Astrocyte of the cerebellum (primary cell): ENCODE measurements at regions not wholly inside any gene's neighbourhood (a gene's known extent, or its start where the extent isn't known, plus 50 kb on each side); places are given as distances from the start of the nearest gene placed in this dataset.

Source experiments
- DNase-seq: peaks from one replicate; pipeline ENCODE4 v3.0.0-alpha.2; 2011; ENCODE audit warnings: low read depth
- H3K4me3 ChIP-seq: 2 replicates; pipeline ENCODE4 v1.5.1; 2011; ENCODE audit warnings: mild to moderate bottlenecking, low read depth, low read length, moderate library complexity
- in situ Hi-C: cut with HindIII; loops from 2 replicates; pipeline ENCODE4 v1.10.0; 2017; ENCODE audit warnings: low sequenced_read_pairs
- TF ChIP-seq, protein P1 (sequence below): IDR thresholded peaks from 2 replicates; pipeline ENCODE4 v1.5.1; 2012; ENCODE audit warnings: low read length, low read depth, moderate library complexity, mild to moderate bottlenecking; ENCODE audit errors: missing control alignments

- in situ Hi-C loops = no loop called here
- TF ChIP-seq, protein P1, sequence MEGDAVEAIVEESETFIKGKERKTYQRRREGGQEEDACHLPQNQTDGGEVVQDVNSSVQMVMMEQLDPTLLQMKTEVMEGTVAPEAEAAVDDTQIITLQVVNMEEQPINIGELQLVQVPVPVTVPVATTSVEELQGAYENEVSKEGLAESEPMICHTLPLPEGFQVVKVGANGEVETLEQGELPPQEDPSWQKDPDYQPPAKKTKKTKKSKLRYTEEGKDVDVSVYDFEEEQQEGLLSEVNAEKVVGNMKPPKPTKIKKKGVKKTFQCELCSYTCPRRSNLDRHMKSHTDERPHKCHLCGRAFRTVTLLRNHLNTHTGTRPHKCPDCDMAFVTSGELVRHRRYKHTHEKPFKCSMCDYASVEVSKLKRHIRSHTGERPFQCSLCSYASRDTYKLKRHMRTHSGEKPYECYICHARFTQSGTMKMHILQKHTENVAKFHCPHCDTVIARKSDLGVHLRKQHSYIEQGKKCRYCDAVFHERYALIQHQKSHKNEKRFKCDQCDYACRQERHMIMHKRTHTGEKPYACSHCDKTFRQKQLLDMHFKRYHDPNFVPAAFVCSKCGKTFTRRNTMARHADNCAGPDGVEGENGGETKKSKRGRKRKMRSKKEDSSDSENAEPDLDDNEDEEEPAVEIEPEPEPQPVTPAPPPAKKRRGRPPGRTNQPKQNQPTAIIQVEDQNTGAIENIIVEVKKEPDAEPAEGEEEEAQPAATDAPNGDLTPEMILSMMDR = no peak
- no peak for DNase-seq
- H3K4me3 ChIP-seq = no peak overlapping the region
These were observed 248.8 kb downstream of the IRS2 start for GRCh38 chr13:109537584-109537983.

- in situ Hi-C loops = no loop called here
- H3K4me3 ChIP-seq = no peak overlapping the region
- DNase-seq = no peak
- TF ChIP-seq, protein P1 = no peak
These were observed 253.0 kb downstream of the IRS2 start for GRCh38 chr13:109533350-109533749.

GRCh38 chr13:109529964-109530363, 256.4 kb downstream of the IRS2 start:
- in situ Hi-C loops = no loop called here
- no peak overlapping the region for H3K4me3 ChIP-seq
- TF ChIP-seq, protein P1 = no peak
- DNase-seq = no peak

- H3K4me3 ChIP-seq = no peak overlapping the region
- TF ChIP-seq, protein P1 = no peak
- in situ Hi-C loops = no loop called here
- no peak for DNase-seq
These were observed 264.7 kb downstream of the IRS2 start for GRCh38 chr13:109521719-109522118.

GRCh38 chr13:109517517-109517916, 268.9 kb downstream of the IRS2 start:
- DNase-seq = no peak
- in situ Hi-C loops = no loop called here
- TF ChIP-seq, protein P1 = no peak
- no peak overlapping the region for H3K4me3 ChIP-seq

DNA sequence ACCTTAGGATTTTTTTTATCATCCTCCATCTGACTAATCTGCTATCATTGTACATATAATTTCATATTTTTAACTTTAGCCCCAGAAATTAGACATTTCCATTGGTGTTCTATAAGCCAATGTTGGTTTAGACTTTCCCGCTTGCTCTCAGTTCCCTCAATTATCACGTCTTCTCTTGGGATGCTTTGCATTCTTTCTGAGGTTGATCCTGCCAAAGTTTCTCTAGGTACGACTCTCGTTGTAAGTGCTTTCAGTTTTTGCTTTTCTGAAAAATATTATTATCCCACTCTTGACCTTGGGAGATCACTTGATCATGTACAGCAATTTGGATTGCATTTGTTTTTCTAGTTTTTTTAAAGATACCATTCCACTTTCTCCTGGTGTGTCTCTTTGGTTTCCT, 270.2 kb downstream of the IRS2 start:
- in situ Hi-C loops = no loop called here
- H3K4me3 ChIP-seq = no peak overlapping the region
- DNase-seq = no peak
- TF ChIP-seq, protein P1 = no peak

GRCh38 chr13:109510013-109510412, 276.4 kb downstream of the IRS2 start:
- DNase-seq = no peak
- no peak overlapping the region for H3K4me3 ChIP-seq
- in situ Hi-C loops = no loop called here
- TF ChIP-seq, protein P1 = no peak
